ENCODE measurements at regions not wholly inside any gene's neighbourhood (a gene's known extent, or its start where the extent isn't known, plus 50 kb on each side); places are given as distances from the start of the nearest gene placed in this dataset.

DNA sequence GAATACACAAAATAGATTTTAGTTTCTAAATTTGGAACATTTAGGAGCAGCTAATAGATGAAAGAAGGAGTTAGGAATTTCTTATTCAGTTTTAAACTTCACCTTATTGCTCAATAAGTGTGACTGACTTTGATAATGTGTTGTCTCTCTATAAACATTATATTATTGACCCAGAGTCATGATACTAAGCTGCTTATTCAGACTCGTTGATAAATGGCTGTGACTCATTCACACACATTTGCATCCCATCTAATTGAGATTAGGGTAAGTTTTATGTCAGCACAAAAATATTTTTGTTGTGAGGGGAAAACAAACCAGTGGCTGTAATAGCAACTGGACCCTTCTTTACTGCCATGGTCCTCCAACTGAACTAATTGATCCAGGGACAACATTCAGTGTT is 137.6 kb downstream of the GOLIM4 start:
- no peak for DNase-seq (ENCODE audit: low read depth)

DNA sequence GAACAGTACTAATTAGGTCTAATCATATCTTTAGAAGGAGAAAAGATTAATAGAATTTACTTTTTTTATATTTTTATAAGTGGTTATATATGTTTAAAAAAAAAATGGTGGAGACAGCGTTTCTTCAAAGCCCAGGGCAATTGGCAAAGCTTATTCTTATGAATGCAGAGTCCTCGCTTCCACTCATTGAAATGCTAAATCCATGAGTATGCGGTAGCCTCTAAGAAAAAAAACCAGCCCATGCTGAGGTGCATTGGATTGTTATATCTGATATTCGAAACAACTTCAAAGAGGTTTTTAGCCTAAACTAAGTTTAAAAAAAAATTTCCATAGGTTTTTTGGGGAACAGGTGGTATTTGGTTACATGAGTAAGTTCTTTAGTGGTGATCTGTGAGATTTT is 142.8 kb downstream of the GOLIM4 start:
- DNase-seq (ENCODE audit: low read depth), result no peak

DNA sequence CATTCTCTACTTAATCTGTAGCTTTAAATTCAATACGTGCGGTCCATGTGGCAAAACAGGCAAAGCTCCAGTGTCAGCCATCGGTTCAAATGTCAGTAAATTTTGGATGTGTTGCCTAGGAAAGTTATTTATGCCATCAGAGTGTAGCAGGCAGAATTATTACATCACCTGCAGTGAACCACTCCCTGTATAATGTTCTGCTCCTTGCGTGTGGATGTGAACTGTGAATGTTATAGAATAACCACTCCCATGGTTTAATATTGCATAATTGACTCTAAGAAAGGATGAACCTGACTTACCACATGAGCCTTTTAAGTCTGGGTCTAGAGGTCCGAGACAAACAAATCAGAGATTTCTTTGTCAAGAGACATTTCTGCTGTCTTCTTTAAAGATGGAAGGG is 145.5 kb downstream of the GOLIM4 start:
- DNase-seq (ENCODE audit: low read depth), result no peak

DNA sequence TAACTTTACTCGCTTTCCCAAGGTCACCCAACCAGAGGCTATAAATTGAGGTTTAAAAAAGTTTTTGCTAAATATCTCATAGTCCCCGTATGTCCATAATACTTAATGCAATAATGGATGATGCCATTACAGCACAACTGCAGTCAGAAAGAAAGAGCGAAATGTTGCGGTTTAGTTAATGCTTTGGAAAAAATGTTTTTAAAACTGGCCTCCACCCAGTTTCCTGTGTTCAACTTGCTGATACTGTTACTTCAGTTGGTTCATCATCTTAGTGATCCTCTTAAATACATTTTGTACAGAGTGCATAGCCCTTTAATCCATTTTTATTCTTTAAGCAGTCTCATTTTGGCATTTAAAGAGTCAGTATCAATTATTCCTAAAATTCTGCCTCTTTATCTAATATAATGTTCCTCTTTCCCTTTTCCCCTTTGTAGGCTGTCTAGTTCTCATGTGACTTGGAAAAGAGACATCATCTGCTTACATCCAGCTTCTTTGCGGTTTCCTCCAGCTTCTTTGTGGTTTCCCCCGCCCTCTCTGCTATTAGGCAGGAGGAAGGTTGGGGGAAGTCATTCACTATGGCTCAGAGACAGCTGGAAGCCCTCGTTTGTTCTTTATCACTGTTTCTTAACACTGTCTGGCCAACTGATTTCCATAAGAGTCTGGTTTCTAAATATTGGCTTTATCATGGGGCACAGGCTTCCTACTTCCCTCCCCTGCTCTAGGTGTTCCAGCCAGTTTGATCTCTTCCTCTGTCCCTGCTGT is 154.3 kb downstream of the GOLIM4 start:
- peak; percentile 50 for DNase-seq (ENCODE audit: low read depth)

DNA sequence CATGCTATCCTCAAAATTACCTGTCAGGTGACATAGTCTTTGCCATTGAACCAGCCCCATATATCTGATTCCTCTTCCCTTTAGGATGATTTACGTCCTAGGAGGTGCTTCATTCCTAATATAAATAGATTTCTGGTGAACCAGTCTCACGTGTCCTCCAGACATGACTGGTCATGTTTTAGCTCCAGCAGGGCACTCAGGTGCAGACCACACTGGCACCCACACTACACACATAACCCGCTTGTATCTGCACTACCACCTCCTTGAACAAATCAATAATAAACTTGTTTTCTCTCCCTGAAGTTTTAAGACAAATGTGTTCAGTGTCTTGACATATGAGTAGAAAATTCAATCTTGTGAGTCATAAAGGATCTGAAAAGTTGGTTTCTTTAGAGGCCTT is 155.5 kb downstream of the GOLIM4 start:
- no peak for DNase-seq (ENCODE audit: low read depth)

DNA sequence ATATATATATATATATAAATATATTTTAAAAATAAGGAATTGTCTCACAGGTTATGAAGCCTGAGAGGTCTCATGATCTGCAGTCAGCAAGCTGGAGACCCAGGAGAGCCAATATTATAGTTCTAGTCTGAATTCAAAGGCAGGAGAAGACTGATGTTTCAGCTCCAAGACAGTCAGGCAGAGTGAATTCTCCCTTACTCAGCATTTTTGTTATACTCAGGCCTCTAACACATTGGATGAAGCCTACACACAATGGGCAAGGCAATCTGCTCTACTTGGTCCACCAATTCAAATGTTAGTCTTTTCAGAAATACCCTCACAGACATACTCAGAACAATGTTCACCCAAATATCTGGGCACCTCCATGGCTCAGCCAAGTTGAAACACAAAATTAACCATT is 157.2 kb downstream of the GOLIM4 start:
- no peak for DNase-seq (ENCODE audit: low read depth)

DNA sequence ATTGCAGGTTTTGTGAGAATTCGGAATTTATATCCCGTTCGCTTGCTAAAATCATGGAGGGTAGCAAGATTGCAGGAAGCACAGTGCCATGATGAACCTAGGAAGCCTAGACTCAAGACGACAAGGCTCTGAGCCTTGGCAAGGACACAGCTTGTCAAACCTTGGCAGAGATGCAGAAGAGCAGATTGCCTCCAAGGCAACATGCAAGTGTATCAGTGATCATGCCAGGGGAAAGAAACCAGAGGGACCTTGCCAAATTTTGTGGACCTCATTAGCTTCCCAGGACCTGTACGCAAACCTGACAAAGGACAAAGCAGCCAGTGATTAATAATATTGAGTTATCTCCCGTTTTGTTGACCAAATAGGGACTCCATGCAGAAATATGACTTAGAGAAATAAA is 159.7 kb downstream of the GOLIM4 start:
- no peak for DNase-seq (ENCODE audit: low read depth)

DNA sequence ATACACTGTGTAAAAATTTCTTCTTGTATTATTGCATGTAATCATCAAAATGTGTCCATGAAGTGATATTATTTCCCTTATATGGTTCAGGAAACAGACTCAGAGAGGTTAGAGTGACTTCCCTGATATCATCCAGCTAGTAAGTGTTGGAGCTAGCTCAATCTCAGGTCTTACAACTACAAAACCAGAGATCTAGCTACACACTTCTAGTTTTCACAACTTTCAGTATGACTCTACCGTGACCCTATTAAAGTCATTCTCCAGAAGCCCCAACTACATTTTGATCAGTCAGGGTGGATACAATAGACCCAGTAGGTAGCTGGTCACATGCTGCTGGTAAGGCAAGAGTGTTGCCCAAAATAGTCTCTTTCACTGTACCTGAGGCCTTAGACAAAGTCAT is 165.3 kb downstream of the GOLIM4 start:
- DNase-seq (ENCODE audit: low read depth), result no peak

DNA sequence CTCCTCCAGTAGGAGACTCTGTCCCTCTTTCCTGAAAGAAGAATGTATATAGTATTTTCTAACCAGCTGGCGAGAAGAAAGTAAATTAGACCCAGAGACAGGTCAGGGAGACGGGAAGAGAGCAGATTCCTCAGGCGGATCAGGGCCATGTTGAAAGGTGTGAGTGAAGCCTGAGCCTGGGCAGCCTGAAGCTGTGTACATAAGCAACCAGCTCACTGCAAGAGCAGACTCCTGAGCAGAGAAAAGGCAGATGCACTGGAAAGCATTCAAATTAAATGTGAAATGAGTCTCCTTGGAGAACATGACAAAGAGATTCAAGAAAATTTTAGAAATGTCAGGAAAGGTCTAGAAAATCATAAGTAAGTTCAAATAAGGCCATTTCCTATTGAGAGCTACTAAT is 165.8 kb downstream of the GOLIM4 start:
- DNase-seq (ENCODE audit: low read depth), result no peak

DNA sequence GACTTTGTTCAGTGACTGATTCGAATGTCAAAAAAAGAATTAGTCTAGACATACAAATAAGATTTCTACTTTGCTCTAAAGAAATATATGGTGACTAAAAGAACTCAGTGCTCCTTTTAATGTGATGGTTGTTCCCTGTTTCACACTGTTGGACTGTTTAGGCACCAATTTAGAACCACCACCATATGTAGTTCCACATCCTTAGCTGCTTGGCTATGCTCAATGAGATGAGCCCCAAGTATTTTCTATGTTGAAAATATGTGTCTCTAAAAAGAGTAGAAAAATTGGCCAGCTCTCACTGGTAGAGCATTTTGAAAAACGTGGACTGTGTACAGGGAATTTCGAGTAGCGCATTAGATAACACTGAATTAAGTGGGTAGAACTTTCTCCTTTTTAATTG is 167.3 kb downstream of the GOLIM4 start:
- DNase-seq (ENCODE audit: low read depth), result no peak

DNA sequence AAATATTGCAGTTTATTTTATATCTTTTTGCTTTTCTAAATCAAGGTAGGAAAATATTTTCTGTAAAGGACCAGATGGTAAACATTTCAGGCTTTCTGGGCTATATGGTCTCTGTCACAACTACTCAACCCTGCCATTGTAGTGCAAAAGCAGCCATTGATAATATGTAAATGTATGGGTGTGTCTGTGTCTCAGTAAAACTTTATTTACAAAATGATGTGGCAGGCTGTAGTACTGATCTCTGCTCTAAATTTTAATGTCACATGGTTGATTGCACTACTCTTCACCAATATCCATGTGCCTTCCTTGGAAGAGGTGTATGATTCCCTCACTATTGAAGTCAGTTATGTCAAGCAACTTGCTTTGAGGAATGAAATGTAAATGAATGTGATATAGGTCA is 175.0 kb downstream of the GOLIM4 start:
- DNase-seq (ENCODE audit: low read depth), result no peak

DNA sequence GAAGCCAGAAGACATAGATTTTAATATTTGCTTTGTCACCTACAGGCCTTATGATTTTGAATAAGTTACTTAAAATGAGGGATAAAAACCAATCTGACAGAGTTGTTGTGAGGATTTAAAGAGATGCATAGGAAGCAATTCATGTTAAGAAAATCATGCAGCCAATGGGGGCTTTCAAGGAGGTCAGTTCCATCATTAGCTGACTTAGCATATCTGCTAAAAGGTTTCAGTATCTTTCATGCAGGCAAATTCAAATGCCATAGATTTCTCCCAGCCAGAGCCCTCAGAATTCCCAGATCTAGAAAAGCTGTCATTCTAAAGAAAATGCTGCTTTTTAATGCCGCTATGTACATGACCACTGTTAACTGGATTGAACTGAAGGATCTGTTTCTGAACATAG is 176.1 kb downstream of the GOLIM4 start:
- no peak for DNase-seq (ENCODE audit: low read depth)

DNA sequence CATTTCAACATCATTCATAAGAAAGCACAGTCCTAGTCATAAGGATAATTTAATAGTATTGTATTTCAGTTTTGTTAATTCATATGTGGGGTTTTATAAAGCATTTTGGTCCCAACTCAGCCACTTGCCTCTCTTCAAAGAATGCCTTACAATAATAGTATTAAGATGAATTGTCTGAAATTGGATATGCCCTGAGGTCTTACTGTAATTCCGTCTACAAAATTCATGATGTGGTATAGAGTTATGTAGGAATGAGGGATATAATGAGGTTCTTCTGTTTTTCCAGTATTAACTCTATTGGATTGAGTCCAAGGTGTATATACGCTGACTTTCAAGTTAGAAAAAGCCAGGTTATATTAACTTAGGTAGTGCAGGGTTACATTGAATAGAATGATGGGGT is 177.0 kb downstream of the GOLIM4 start:
- DNase-seq (ENCODE audit: low read depth), result no peak

DNA sequence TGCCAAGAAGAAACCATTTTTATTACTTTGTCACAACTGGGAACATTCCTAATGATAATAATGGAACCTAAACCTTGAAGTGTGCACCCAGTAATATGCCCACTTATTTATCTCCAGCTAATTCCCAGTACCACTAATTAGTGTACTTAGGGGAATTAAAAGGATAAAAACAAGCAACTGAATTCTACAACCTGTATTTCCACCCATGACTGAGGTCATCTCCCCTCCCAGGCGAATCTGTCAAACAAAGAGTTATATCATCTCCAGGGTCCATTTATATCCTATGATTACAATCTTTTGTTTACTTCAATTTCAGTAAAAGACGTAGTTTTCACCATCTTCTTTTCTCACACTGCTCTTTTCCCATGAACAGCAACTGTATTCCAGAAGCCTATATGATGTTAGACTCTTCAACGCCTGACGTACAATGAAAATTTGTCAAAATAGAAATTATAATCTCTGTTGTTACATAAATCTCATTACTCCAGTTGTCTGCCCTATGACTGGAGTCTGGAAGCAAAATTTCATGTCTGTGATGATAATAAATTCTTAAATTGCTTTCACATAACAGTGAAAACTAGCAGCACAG is 177.6 kb downstream of the GOLIM4 start:
- no peak for DNase-seq (ENCODE audit: low read depth)

DNA sequence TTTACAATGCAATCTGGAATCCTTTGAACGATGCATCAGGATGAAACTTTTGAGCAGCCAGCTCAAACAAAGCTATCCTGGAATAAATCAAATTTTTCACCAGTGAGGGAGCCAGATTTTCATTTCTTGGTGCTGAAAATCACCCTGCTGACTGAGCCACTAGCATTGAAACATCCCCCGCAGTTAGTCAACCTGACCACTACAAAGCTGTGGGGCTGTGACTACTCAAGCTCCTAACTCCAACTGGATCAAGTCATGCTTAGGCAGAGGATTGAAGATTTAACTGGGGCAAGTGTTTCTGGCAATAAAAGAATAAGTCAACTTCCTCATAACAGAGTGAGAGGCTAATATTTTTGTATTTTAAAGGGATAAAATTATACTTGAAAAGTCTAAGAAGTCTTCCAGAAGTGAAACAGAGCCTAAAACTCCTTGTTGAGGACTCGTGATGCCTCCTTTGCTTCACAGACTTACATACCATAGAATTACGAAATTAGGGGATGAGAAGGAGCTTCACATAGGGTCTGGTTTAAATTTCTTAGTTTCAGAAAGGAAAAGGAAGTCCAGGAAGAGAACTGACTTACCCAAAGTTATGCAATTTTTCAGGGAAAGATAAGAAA is 177.8 kb downstream of the SERPINI1 start:
- DNase-seq (ENCODE audit: low read depth), result no peak

DNA sequence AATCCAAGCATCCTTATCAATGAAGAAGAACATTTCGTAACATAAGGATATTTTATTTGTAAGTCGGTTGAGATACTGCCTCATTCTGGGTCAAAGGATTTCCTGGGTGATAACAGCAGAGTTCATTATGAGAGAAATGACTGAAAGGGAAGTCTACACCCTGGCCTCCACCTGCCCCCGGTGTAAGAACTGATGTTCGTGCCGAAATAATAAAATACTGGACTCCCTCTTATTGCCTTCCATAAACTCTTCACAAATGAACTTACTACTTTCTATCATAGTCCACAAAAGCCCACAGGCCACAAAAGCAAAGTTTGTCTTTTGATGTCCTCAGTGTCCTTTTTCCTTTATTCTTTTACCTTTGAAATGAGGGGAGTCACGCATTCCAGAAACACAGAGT is 174.4 kb downstream of the SERPINI1 start:
- no peak for DNase-seq (ENCODE audit: low read depth)

DNA sequence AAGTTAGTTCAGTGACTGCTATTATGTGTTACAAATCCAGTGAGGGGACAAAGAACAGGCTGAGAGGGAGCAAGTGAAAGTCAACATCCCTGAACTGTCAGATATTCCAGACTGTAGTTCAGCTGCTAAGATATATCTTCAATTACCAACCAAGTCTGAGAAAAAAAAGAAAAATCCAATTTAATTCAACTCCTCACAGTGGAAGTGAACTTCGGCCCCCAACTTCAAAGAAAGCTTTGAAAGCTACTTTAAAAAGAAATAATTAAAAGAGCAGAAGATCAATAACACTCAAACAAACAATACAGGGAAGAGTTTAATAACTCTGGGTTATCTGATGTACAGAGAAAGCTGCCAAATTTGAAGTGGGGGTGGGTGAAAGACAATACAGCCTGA is 174.0 kb downstream of the SERPINI1 start:
- no peak for DNase-seq (ENCODE audit: low read depth)

DNA sequence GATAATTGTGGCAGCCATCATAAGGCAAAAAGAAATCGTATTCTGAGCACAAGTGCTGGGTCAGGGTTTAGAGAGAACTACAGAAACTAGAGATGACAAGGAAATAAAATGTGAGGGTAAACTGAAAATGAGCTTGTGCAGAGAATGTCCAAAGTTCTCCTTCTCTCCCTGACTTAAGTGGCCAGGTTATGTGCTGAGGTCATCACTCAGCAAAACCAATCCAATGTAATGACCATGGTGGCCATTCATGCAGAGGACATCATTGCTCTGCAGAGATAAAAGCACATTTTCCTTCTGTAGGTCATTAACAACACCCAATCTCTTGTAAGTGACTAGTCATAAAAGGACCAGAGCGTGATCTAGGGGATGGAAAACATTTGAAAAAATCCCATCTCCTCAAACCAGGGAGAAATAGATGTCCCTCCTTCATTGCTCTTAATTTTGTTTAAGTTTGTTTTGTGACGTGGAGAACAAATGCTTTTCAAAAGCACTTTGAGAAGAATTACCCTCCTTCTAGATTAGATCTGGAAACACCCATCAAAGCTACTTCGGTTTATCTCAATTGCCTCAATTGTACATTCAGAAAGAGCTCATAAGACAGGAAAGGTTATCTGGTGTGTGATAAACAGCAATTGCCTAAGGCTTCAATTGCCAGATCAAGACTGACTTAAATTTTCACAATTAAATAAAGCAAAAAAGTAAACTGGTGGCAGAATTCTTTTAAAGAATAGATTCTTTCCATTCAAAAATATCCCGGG is 173.4 kb downstream of the SERPINI1 start:
- no peak for DNase-seq (ENCODE audit: low read depth)

DNA sequence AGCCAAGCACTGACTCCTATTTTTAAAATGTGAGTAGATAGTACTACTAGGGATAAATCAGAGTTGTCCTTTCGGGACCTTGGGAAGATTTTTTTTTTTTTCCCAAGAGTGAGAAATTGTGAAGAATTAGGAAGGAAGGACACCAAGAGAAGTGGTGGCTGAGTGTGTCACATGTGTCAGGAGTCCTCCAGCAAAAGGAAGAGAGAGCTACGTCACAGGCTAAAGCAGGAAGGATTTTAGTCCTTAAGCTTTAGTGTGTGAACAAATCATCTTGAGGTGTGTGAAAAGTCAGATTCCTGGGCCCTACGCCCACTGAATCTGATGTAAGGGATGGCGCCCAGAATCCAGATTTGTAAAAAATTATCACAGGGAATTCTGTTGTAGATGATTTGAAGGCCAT is 172.7 kb downstream of the SERPINI1 start:
- no peak for DNase-seq (ENCODE audit: low read depth)

DNA sequence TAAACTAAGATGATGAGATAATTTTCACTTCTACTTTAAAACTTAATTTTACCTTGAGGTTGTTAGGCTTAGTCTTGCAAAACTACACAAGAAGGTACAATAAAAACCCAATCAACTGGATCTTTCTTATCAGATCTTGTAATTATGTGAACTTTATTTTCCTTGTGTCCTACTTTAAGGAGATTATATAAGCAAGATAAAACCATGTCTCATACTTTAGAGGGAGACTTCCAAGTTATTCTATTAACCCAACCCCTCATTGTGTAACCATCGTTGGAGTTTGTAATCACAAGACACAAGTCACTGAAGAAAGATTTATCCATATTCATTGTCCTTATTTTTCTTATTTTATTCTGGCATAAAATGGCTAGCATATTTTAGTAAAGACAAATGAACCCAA is 165.6 kb downstream of the SERPINI1 start:
- DNase-seq (ENCODE audit: low read depth), result no peak

DNA sequence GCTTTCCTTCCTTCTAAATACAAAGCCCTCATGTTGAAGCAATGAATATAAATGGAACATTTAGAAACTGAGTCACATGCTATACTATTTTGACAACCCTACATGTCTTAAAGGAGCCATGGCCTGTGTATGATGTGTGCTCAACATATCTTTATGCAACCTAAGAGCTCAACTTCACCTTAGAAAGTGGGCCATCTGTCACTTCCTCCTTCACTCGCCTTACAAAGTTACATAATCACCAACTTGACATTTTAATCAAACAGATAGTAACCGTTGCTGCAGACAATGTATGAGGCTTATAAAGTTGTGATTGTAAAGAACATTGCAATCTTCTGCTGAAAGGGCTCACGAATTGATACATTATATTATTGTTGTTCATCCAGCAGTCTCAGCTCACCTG is 163.6 kb downstream of the SERPINI1 start:
- DNase-seq (ENCODE audit: low read depth), result no peak

DNA sequence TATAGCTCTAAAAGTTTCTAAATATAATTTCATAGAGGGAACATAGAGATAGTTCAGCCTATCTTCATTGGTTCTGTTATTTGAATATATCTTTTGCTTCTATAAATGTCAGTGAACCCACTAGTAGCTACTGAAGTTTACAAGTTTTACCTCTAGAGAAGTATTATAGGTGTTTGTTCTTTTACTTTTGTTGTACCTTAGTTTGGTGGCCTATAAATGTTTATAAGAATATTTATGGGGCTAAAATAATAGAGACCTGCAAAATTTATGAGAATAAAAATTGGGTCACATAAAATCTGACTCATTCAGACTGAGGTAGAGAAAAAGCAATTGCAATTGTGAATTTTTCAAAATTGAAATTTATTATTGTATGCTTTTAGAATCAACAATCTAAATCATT is 162.6 kb downstream of the SERPINI1 start:
- DNase-seq (ENCODE audit: low read depth), result no peak

DNA sequence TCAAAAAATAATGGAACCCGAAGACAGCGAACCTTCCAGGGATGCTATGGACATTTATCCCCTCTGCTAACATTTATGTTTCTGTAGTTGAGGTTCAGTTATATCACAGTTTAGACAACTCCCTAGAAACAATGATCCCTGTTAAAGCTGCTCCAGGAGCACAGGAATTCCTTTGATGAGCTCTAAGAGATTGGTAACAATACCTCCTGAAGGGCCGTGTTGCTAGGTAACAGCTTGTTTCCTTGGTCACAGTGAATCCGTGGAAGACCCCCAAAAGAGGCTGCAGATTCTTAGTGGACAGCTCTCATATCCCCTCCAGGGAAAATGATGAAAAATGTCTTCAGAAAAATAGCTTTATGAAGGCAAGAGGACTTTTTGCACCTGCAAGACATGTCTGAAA is 160.2 kb downstream of the SERPINI1 start:
- DNase-seq (ENCODE audit: low read depth), result no peak

All from GM04504 (cell line).